Right forelimb (tissue), 1 donor: ENCODE measurements at regions not wholly inside any gene's neighbourhood (a gene's known extent, or its start where the extent isn't known, plus 50 kb on each side); places are given as distances from the start of the nearest gene placed in this dataset.

Source experiments
- DNase-seq: peaks from one replicate; pipeline ENCODE4 v3.0.0-alpha.2; 2018

DNA sequence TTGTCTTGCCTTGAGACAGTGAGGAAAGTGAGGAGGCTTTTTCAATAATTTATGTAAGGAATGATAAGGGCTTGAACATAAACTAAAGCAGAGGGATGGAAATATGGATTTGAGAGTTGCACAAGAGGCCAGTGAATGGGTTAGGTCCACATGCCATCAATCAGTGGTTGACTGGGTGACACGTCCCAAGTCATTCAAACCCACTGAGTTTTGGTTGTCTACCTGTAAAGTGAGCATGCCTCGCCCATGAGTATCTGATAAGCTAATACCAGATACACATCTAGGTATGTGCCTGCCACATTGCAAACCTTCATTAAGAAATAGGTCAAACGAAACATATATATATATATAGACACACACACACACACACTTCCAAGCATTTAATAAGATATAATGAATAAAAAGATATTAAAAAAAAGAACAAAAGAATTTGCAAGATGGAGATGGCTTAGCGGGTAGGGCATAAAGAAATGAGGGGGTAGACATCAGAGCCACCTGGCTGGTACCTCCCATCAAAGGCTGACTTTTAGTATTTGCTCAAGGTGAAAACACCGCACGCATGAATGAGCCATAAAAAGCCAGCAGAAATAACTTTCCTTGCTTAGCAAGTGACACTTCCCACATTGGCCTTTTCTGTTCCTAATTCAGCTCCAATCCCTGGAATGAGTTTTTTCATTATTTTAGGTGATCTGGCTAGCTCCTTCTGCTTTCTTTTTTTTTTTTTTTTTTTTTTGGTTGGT lies 109.1 kb upstream of the GGTLC1 start:
- no peak for DNase-seq

DNA sequence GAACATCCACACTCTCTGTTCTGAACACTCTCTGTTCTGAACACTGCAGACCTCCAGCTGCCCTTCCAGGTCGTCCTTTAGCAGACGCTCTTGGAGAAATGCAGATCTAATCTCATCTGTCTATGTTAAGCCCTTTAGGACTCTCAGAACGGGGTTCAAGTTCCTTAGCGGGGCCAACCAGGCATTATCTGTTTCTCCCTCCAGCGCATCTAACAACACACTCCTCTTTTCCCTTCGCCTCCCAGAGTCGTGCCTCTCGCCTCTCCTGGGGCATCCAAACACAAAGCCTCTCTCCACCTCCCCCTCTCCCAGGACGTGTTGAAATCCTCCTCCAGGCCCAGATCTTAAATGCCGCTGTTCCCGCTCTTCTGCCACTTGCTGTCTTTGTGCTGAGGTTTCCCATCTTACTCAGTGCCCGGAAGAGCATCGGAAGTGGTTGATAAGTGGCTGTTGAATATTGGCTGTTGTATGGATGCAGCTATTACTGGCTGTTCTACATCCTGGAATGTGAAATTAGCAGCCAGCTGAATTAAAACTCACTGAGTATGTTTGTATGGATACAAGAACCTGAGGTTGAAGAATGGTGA lies 108.4 kb upstream of the GGTLC1 start:
- DNase-seq = no peak

DNA sequence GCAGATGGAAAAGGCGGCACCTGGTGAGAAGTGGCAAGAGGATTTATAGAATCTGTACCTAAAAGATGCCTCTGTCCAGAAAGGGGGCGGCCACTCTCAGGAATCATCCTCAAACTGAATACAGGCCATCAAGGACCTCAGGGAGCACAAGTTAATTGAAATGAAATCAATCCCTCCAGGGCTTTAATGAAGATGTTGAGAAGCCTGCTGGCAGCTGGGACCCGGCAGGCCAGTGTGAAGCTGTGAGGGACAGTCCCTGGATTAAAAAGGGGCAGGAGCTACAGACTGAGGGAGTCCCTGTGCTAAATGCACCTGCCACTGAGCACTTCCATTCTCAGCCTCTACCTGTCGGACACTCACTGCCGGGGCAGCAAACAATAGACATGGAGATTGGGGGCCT lies 107.7 kb upstream of the GGTLC1 start:
- no peak for DNase-seq

DNA sequence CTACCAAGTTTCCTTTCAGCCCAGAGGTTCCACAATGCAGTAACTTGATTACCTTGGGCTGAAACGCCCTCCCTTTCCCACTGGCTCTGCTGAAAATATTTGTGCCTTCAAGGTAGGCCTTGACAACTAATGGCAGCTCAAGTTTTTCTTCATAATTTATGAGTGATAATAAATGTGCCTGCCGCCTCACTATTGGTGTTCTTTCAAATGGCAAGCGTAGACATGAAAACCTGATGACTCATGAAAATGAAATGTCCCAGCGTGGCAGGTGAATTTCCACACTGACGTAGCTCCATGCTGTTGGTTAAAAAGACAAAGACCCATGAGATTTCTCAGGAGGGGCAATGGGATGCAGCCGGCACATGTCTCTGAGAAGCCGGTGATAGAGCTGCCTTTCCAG lies 107.2 kb upstream of the GGTLC1 start:
- no peak for DNase-seq

DNA sequence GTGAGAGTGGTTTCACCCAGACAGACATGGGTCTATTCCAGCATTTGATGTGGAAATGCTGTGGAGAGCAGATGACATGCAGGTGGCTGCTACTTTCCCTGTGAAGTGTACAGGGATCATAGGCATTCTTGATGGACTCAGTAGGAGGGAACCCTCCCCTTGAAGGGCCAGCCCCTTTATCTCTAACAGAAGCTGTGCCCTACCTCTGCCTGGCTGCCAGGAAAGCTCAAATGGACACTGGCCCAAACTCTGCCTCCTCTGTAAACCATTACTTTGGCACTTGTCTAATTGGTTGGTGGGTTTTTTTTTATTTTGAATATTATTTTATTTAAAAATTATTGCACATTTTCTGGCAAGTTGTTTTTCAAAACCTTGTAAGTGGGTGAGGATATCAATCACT lies 106.7 kb upstream of the GGTLC1 start:
- no peak for DNase-seq

DNA sequence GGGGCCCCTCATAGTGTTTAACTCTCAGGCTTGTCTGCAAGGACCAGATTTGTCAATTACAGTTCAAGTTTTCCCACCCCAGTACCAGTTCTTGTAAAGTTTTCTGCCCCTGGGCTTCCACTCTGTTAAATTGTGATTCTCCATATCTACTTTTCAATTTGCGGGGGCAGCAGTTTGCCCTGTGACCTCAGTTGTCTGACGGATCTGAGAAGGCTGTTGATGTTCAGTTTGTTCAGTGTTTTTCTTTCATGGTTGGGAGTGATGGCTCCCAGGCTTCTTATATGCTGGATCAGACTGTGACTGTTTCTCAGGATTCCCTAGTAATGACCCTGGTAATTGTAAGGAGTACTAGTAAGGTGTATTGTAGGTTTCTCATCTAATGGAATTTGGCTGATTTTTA lies 101.0 kb upstream of the GGTLC1 start:
- DNase-seq = no peak

DNA sequence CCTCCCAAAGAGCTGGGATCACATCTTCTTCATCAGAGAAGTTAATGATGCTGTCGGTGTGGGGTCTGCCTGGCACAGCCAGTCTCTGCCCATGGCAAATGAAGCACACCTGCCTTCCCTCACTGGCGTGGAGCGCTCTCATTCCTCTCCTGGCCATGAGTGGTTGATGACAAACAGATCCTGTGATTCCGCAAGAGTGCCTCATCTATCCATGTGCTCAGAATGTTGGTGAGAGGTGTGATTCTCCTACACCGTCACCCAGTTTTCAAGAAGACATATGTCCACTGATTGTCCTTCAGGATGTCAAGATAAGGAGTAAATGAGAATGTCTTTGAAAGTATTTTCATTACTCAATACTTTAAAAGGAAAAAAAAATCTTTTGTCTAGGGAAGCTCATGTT lies 97.5 kb upstream of the GGTLC1 start:
- no peak for DNase-seq

DNA sequence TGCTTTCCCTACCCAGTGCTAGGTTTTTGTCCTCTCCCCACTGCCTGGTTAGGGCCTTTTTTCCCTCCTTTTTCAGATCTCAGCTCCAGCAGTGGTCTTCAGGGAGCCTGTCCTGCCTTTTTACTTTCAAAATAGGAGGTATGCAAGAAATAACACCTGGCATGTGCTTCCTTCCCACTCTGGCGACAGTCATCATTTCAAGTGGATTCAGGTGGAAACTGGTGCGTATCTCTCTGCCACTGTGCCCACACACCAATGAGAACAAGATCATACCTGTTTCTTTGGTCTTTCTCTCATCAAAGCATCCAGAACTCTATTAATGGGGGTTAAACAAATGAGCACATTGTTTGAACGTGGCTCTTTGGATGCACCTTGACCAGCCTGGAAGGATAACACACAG lies 95.7 kb upstream of the GGTLC1 start:
- no peak for DNase-seq

DNA sequence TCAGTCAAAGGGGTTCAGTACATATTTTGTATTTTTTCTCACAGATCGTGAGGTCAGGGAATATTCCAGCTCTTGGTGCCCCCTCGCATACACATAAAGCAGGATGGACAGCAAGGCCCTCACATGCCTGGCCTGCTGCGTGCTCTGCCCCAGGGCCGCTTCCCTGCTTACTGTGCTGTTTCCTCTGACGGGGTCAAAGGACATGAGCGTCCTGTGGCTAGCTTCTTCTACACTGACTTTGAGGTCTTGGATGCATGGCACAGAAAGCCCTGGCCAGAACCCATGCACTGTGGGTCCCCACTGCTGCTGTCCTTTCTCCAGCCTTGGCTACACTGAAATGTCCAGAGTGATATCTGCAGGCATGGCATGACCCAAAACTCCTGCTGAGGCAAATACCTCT lies 92.5 kb upstream of the GGTLC1 start:
- no peak for DNase-seq

DNA sequence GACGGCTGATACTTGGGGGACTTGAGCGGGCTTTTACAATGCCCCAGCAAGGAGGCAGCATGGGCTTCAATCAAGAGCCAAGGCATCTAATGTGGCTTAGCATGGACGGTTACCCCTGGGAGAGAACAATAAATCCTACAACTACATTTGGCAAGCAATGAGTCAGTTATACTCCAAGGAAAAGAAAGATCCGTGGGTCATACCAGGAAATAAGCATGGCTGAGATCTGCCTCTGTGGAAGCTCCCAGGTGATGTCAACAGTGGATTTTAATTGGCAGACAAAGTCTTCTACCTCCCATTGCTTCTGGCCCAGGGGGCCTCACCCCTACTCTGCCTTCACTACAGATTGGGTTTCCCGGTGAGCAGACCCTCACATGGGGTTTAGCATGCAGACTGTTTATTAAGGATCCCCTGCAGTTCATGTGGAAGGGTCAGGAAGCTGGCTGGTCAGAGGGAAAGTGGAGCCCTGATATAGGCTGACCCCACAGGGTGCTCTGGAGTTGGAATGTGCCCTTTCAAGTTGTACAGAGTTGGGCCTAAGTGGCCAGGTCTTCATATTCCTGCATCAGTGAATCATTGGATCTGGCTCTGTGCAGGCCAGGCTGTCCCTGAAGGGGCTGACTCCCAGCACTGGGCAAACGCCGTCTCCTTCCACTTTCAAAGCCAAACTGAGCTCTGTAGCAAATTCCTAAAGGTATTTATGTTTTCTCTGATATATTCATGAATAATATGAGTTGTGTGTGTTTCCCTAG lies 91.3 kb upstream of the GGTLC1 start:
- DNase-seq = no peak

DNA sequence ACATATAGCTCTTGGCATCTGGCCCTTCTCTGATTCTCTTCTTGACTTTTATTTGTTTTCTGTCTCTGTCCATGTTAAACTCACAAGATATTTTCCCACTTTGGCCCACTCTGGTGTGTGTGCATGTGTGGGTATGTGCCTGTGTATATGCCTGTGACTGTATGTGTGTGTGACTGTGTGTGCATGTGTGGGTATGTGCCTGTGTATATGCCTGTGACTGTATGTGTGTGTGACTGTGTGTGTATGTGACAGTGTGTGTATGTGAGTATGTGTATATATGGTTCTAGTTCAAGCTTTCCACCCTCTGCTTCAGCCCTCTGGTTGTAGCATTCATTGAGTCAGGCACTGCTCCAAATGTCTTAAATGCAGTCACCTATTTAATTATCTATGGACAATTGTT lies 88.6 kb upstream of the GGTLC1 start:
- no peak for DNase-seq

DNA sequence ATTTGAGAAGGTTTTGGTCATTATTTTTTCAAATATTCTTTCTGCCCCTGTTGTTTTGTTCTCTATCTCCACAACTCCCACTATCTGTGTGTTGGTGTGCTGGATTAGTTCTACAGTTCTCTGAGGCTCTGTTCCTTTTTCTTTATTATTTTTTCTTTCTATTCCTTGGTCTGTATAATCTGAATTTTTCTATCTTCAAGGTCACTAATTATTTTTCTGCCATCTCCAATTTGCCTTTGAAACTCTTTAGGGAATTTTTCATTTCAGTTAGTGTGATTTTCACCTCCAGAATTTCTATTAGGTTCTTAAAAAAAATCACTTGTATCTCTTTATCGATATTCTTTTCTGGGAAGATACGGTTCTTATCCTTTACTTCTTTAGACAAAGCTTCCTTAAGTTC lies 82.1 kb upstream of the GGTLC1 start:
- no peak for DNase-seq

DNA sequence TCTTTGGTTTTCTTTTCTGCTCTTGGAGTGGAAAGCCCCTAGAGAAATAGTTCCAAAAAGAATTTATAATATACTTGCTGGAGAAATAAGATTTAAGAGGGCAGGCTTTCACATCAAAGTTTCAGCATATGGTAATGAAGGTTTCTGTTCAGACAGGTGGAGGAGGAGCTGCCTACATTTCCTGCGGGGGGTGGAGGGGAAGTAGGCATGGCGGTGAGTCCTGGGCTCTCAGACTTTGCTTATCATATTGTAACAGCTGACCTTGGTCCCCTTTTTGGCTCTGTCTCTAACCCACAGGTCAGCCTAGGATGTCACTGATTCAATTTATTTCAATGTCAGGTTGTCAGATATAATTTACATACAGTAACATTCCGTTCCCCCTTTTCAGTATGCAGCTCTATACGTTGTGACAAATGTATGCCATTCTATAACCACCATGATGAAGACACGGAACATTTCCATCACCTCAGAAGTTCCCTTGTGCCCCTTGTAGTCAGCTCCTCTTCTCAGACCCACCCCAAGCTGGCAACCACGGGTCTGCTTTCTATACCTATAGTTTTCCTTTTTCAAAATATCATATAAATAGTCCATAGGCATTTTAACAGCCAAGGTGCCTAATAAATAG lies 77.6 kb upstream of the GGTLC1 start:
- DNase-seq = no peak

DNA sequence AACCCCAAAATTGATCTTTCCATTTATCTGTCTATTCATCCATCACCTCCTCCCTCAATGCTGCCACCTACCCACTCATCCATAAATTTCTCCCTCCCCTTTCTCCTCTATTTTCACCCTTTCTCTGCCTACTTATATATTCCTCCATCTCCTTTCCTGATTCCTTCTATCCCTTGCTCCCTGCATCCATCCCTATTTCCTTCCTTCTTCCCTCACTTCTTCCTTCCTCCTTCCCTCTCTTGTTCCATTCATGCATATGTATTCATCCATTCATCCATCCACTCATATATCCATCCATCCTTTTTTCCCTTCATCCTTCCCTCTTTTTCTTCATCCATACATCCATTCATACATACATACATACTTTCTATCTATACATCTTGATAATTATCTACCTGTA lies 76.3 kb upstream of the GGTLC1 start:
- no peak for DNase-seq

DNA sequence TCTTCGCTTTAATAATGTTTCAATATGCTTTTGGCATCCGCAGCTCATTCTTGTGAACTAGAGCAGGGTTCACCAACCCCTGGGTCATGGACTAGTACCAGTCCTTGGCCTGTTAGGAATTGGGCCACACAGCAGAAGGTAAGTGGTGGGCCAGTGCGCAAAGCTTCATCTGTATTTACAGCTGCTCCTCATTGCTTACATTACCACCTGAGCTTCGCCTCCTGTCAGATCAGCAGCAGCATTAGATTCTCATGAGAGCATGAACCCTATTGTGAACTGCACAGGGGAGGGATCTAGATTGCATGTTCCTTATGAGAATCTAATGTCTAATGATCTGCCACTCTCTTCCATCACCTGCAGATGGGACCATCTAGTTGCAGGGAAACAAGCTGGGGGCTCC lies 75.5 kb upstream of the GGTLC1 start:
- no peak for DNase-seq

DNA sequence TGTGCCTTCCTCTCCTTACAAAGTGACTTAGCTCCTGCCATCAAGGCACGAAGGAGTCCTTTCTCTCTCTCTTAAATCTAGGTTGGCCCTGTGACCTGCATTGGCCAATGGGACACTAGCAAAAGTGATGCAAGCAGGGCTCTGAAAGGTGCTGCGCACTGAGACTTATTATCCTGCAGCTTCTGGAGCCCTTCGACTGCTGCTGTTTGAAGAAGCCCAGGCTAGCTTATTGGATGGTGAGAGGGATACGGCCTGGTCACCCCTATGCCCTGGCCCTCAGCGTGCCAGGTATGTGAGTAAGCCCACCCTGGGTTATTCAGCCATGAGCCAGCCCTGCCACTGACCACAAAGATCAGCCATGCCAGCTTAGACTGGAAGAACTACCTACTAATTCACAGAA lies 74.5 kb upstream of the GGTLC1 start:
- DNase-seq = no peak

DNA sequence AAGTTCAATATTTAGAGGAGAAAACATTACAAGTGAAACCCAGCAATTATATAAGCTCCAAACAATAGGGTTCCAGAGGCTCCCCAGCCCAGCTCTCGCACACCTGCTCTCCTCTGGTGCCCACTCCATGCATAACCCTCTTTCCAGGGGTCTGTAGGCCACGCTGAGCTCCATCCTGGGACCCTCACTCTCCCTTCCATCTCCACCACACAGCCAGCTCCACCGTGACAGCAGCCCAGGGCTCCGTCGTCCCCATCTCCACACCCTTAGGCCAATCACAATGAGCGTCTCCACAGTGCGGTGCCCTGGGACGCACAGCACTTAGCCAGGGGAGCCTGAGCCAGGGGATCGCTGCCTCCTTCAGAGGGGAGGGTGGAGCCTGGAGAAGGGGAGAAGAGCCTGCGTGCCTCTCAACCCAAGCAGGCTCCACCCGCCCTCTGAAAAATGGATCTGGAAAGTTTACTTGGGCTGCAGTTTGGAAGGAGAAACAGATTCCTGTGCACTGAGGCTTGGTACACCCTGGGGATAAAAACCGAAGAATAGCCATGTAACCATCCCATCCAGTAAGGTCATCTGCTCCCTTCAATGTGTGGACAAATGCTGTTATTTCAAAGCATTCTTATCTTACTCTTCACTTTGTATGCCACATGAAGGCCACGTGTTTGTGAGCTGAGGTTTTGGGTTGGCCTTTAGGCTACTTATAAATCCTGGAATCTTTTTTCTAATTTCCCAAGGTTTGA lies 72.4 kb upstream of the GGTLC1 start:
- DNase-seq = no peak

DNA sequence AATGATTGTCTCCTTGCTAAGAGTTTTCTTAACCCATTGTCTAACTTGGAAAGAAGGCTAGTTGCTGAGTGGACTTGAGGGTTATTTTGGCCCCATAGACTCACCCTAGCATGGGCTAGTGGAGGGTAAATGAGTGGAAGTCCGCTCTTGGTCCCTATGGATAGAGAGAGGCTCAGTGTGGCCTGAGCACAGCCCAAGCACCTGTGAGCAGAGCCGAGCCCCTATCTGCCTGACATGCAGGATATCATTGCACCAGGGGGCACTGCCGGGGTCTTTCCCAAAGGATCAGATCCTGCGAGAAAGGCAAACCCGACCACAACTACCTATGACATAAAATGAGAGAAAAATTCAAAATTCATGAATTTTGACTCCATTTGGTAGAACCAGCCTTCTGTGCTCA lies 70.6 kb upstream of the GGTLC1 start:
- no peak for DNase-seq

DNA sequence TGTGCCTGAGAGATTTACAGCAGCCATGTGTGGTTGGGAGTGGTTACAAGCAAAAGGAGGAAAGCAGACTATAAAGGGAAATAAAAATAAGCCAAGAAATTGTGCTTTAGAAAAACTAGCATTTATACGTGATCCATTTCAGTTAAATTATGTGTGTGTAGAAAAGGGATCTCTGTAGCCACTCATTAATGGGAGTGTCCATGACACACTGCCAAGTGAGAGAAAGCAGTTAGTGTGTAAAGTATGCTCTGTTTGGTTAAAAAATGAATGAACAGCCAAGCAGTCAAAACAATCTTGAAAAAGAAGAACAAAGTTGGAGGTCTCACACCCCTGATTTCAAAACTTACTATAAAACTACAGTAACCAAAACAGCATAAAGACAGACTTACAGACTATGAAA lies 67.9 kb upstream of the GGTLC1 start:
- no peak for DNase-seq

DNA sequence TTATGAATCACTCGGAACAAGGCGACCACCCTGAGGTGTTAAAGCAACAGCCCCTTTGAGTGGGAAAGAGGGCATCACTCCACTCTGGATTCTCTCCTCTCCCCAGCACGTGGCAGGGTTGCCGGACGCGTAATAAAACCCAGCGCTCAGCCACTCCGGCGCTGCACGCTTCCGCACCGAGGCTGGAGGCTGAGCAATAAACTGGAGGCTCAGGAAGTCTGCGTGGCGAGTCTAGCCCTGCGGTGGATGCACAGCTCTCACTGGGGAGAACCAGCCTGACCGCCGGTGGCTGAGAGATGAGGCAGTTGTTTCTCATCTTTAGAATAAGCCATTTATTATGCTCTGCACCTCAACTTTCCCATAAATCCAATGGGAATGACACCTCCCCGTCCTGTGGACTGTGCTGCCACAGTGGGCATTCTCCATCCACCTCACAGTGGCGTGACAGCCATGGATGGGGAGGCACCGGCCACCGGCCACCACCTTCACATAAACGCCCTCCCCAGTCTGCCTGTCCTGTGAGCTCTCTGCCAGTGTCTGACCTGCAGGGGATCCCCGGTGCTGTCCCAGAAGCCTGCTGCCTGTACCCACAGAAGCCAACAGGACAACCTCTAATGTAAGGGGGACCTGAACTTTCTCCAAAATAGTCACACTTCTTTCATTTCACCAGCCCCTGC lies 64.2 kb upstream of the GGTLC1 start:
- DNase-seq = no peak

DNA sequence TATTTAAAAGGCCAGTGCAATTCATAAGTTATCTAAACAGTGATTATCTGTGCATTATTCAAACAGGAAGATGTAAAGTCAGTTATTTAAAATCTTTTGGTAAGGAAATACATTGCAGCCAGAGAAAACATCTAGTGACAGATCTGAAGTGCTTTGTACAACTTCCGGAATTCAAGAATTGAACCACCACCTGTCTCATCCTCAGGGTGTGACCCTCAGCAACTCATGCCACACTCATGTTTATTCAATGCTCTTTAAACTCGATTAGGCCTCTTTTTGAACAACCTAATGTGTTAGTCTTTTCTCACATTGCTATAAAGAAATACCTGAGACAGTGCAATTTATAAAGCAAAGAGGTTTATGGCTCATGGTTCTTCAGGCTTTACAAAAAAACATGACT lies 62.6 kb upstream of the GGTLC1 start:
- DNase-seq = no peak

DNA sequence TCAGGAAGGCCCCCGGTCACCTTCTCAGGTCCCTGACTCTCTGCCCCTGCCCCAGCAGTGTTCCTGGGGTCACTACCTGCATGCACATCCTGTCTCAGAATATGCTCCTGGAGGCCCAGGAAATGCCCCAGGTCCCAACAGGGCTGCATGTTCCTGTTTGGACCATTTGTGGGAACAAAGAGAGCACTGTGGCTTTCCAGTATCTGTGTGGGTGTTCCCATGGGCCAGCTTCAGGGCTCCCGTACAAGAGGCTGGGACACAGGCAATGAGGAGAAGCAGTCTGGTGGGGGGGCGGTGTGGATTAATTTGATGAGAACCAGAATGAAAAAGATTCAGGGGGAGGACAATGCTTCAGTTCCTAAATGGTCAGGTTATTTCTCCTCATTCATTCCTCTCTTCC lies 61.5 kb upstream of the GGTLC1 start:
- DNase-seq = no peak

DNA sequence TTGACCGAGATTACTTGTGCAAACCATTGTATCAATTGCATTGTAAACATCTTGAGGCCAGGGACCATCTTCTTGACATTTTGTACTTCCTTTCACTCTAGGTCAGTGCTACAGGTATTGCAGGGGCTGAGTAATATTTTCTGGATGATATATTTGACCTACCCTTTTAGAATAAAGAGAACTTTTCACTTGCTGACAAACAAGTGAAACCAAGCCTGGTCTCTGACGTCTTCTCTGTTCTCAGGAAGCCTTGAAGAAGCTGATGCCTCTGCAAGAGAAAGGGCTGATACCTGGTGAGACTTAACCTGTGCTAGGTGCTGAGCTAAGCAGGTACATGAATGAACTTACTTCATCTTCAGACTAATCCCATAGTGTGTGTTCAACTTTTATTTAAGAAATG lies 60.5 kb upstream of the GGTLC1 start:
- no peak for DNase-seq
